H1 (cell line): ENCODE measurements at regions not wholly inside any gene's neighbourhood (a gene's known extent, or its start where the extent isn't known, plus 50 kb on each side); places are given as distances from the start of the nearest gene placed in this dataset.

Experiments
- BRCA1 ChIP-seq: IDR thresholded peaks from 2 replicates; pipeline ENCODE4 v1.6.1; 2012; ENCODE audit warnings: low read depth, low read length, improper control_type of control experiment
- MAFK ChIP-seq: IDR thresholded peaks from 2 replicates; pipeline ENCODE4 v1.6.1; 2012; ENCODE audit warnings: low read depth, mild to moderate bottlenecking, improper control_type of control experiment, low read length
- POLR2AphosphoS5 ChIP-seq: IDR thresholded peaks from 2 replicates; pipeline ENCODE4 v1.6.1; 2011; ENCODE audit warnings: low read depth, low read length
- SP1 ChIP-seq: IDR thresholded peaks from 2 replicates; pipeline ENCODE4 v1.6.1; 2011; ENCODE audit warnings: low read depth, low read length
- TAF7 ChIP-seq: optimal IDR thresholded peaks from 2 replicates; pipeline ENCODE3; 2011; ENCODE audit warnings: low read depth, mild to moderate bottlenecking, inconsistent platforms, low read length, moderate library complexity, borderline replicate concordance
- TF ChIP-seq, protein P1 (sequence below): fragments of 300-600 bp; sonication (generic); IDR thresholded peaks from 2 replicates; pipeline ENCODE4 v1.7.1; 2012; ENCODE audit warnings: low read length, moderate library complexity, mild to moderate bottlenecking, inconsistent platforms; ENCODE audit not compliant: insufficient replicate concordance

DNA sequence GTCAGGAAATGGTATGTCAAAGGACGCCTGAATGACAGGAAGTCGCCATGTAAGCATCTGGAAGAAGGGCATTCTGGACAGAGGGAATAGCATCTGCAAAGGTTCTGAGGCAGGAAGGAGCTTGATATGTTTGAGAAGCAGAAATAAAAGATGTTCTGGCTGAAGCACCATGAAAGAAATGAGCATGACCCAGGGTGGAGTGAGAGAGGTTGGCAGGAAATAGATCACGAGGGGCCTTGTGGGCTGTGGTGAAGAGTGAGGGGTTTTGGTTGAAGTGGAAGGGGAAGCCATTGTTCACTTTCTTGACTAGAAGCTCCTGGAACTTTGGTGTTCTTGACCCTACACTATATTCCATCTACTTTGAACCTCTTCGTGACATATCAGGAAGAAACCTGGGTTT, 99.4 kb upstream of the PARP11 start (continued):
- TF ChIP-seq, protein P1, sequence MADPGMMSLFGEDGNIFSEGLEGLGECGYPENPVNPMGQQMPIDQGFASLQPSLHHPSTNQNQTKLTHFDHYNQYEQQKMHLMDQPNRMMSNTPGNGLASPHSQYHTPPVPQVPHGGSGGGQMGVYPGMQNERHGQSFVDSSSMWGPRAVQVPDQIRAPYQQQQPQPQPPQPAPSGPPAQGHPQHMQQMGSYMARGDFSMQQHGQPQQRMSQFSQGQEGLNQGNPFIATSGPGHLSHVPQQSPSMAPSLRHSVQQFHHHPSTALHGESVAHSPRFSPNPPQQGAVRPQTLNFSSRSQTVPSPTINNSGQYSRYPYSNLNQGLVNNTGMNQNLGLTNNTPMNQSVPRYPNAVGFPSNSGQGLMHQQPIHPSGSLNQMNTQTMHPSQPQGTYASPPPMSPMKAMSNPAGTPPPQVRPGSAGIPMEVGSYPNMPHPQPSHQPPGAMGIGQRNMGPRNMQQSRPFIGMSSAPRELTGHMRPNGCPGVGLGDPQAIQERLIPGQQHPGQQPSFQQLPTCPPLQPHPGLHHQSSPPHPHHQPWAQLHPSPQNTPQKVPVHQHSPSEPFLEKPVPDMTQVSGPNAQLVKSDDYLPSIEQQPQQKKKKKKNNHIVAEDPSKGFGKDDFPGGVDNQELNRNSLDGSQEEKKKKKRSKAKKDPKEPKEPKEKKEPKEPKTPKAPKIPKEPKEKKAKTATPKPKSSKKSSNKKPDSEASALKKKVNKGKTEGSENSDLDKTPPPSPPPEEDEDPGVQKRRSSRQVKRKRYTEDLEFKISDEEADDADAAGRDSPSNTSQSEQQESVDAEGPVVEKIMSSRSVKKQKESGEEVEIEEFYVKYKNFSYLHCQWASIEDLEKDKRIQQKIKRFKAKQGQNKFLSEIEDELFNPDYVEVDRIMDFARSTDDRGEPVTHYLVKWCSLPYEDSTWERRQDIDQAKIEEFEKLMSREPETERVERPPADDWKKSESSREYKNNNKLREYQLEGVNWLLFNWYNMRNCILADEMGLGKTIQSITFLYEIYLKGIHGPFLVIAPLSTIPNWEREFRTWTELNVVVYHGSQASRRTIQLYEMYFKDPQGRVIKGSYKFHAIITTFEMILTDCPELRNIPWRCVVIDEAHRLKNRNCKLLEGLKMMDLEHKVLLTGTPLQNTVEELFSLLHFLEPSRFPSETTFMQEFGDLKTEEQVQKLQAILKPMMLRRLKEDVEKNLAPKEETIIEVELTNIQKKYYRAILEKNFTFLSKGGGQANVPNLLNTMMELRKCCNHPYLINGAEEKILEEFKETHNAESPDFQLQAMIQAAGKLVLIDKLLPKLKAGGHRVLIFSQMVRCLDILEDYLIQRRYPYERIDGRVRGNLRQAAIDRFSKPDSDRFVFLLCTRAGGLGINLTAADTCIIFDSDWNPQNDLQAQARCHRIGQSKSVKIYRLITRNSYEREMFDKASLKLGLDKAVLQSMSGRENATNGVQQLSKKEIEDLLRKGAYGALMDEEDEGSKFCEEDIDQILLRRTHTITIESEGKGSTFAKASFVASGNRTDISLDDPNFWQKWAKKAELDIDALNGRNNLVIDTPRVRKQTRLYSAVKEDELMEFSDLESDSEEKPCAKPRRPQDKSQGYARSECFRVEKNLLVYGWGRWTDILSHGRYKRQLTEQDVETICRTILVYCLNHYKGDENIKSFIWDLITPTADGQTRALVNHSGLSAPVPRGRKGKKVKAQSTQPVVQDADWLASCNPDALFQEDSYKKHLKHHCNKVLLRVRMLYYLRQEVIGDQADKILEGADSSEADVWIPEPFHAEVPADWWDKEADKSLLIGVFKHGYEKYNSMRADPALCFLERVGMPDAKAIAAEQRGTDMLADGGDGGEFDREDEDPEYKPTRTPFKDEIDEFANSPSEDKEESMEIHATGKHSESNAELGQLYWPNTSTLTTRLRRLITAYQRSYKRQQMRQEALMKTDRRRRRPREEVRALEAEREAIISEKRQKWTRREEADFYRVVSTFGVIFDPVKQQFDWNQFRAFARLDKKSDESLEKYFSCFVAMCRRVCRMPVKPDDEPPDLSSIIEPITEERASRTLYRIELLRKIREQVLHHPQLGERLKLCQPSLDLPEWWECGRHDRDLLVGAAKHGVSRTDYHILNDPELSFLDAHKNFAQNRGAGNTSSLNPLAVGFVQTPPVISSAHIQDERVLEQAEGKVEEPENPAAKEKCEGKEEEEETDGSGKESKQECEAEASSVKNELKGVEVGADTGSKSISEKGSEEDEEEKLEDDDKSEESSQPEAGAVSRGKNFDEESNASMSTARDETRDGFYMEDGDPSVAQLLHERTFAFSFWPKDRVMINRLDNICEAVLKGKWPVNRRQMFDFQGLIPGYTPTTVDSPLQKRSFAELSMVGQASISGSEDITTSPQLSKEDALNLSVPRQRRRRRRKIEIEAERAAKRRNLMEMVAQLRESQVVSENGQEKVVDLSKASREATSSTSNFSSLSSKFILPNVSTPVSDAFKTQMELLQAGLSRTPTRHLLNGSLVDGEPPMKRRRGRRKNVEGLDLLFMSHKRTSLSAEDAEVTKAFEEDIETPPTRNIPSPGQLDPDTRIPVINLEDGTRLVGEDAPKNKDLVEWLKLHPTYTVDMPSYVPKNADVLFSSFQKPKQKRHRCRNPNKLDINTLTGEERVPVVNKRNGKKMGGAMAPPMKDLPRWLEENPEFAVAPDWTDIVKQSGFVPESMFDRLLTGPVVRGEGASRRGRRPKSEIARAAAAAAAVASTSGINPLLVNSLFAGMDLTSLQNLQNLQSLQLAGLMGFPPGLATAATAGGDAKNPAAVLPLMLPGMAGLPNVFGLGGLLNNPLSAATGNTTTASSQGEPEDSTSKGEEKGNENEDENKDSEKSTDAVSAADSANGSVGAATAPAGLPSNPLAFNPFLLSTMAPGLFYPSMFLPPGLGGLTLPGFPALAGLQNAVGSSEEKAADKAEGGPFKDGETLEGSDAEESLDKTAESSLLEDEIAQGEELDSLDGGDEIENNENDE, result no peak
- TF ChIP-seq SP1 (no peak), BRCA1 (no peak), MAFK (no peak), TAF7 (no peak), POLR2AphosphoS5 (no peak)
